BJ (cell line): ENCODE measurements at regions not wholly inside any gene's neighbourhood (a gene's known extent, or its start where the extent isn't known, plus 50 kb on each side); places are given as distances from the start of the nearest gene placed in this dataset.

Source experiments
- CTCF ChIA-PET: fragments of 350-600 bp; formaldehyde crosslinking; extraction: SDS; loops from one replicate; lab custom pipeline; 2021; ENCODE audit warnings: antibody characterized with exemption, inconsistent platforms; lab: Yijun Ruan, JAX
- POLR2A ChIA-PET: fragments of 300-600 bp; sonication (Branson Sonifier 250); formaldehyde crosslinking; extraction: SDS; loops from one replicate; lab custom pipeline; 2021; ENCODE audit warnings: antibody characterized with exemption; lab: Charles Lee
- DNase-seq: peaks from one replicate; pipeline ENCODE4 v3.0.0-alpha.2; 2011; ENCODE audit warnings: low read depth
- H3K27me3 ChIP-seq: 2 replicates; pipeline ENCODE4 v1.6.0; 2011; ENCODE audit warnings: low read length; ENCODE audit not compliant: control insufficient read depth, insufficient read depth
- H3K36me3 ChIP-seq: 2 replicates; pipeline ENCODE4 v1.5.1; 2011; ENCODE audit warnings: low read length; ENCODE audit not compliant: control insufficient read depth, insufficient read depth
- H3K4me3 ChIP-seq: 2 replicates; pipeline ENCODE4 v1.5.1; 2011; ENCODE audit warnings: low read depth, mild to moderate bottlenecking, control low read depth, low read length
- TF ChIP-seq, protein P1 (sequence below): IDR thresholded peaks from 2 replicates; pipeline ENCODE4 v1.5.1; 2011; ENCODE audit warnings: low read depth, mild to moderate bottlenecking, control low read depth, inconsistent platforms, low read length, moderate library complexity; ENCODE audit not compliant: insufficient read depth

DNA sequence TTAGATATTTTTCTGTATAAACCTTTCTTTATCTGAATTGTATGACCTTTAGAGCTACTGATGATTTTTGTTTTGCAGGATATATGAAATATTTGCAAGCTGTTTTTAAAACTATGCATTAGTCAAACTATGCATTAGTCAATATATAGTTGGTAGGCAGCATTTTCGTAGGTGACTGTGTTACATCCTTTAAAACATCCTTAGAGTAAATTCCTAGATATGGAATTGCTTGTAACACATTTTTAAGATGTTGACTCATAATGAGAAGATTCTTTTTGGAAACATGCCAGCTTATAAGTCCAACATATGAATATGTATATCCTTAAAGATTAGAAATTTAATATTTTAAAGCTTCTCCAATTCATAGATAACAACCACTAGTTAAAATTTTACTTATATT, 1768.5 kb downstream of the PCDH7 start:
- H3K27me3 ChIP-seq = no peaks in the 10 kb centered on the region
- TF ChIP-seq, protein P1, sequence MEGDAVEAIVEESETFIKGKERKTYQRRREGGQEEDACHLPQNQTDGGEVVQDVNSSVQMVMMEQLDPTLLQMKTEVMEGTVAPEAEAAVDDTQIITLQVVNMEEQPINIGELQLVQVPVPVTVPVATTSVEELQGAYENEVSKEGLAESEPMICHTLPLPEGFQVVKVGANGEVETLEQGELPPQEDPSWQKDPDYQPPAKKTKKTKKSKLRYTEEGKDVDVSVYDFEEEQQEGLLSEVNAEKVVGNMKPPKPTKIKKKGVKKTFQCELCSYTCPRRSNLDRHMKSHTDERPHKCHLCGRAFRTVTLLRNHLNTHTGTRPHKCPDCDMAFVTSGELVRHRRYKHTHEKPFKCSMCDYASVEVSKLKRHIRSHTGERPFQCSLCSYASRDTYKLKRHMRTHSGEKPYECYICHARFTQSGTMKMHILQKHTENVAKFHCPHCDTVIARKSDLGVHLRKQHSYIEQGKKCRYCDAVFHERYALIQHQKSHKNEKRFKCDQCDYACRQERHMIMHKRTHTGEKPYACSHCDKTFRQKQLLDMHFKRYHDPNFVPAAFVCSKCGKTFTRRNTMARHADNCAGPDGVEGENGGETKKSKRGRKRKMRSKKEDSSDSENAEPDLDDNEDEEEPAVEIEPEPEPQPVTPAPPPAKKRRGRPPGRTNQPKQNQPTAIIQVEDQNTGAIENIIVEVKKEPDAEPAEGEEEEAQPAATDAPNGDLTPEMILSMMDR = no peak
- no peak for DNase-seq
- no peak overlapping the region for H3K4me3 ChIP-seq
- no peaks in the 10 kb centered on the region for H3K36me3 ChIP-seq
- ChIA-PET CTCF (no interaction called here), POLR2A (no interaction called here)

DNA sequence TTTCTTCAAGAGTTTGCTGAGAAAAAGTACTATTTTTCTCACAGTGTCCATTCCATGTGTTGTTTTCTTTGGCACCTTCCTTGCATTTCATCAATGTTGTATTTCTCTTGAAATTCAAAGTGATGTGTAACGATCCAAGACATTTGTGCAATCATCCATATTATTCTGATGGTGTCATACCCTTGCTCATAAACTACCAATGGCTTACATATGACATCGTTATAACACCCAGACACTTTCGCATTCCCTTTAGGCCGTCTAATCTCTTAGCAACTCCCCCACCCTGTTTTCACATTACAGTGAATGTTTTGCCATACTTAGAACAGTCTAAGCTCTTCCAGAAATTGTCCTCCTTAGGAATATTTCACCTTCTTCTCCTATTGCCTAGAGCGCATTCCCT, 1779.0 kb downstream of the PCDH7 start:
- POLR2A ChIA-PET = no interaction called here
- no peaks in the 10 kb centered on the region for H3K27me3 ChIP-seq
- TF ChIP-seq, protein P1 = no peak
- CTCF ChIA-PET = no interaction called here
- DNase-seq = no peak
- H3K36me3 ChIP-seq = no peaks in the 10 kb centered on the region
- no peak overlapping the region for H3K4me3 ChIP-seq

DNA sequence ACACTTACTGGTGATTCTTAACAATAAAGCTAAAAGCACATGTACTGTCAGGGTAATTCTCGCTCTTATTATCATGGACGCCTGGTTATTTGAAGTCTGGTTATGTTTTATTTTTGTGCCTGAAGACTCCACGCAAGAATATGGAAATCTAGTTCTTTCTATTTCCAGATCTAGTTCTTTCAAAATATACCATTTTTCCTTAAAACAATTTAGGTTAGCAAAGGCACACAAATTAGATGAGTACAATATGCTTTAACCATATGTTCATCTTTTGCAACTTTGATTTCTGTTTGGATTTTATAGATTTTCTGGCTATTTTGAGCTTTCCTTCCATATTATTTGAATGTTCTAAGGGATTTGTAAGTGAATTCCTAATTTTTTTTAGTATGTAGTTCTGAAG, 1783.1 kb downstream of the PCDH7 start:
- H3K36me3 ChIP-seq = no peaks in the 10 kb centered on the region
- H3K4me3 ChIP-seq = no peak overlapping the region
- POLR2A ChIA-PET = no interaction called here
- TF ChIP-seq, protein P1 = no peak
- no peaks in the 10 kb centered on the region for H3K27me3 ChIP-seq
- no peak for DNase-seq
- CTCF ChIA-PET = no interaction called here

DNA sequence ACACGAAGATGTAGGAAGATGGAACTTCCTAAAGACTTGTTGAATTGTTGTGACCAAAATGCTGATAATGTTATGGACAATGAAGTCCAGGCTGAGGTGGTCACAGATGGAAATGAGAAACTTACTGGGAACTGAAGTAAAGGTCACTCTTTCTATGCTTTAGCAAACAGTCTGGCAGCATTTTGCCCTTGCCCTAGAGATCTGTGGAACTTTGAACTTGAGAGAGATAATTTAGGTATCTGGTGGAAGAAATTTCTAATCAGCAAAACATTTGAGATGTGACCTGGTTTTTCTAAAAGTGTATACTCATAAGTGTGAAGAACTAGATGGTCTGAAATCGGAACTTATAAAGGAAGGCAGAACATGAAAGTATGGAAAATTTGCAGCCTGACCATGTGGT, 1785.9 kb downstream of the PCDH7 start:
- no peak for DNase-seq
- H3K27me3 ChIP-seq = no peaks in the 10 kb centered on the region
- TF ChIP-seq, protein P1 = no peak
- ChIA-PET CTCF (no interaction called here), POLR2A (no interaction called here)
- no peak overlapping the region for H3K4me3 ChIP-seq
- no peaks in the 10 kb centered on the region for H3K36me3 ChIP-seq

DNA sequence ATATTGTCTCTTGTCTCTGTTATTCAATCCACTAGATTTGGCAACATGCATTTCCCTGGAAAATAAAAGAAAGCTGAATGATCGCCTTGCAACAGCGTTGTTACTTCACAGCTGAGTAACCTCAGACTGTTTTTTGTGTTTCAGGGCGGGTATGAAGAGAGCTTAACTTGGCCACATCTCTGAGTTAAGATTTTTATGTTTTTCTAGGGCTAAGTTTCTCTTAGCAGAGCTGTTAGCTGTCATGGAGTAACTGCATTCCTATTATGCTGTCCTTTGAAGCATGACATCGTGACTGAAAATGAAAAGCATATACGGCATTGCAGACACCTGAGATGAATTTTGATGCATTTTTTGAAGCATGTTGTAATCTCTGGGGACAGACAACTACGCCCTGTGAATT, 1798.9 kb downstream of the PCDH7 start:
- Histone ChIP-seq H3K36me3 (no peaks in the 10 kb centered on the region), H3K27me3 (no peaks in the 10 kb centered on the region), H3K4me3 (no peak overlapping the region)
- POLR2A ChIA-PET = no interaction called here
- CTCF ChIA-PET = no interaction called here
- no peak for DNase-seq
- TF ChIP-seq, protein P1 = no peak
